ENCODE measurements at regions not wholly inside any gene's neighbourhood (a gene's known extent, or its start where the extent isn't known, plus 50 kb on each side); places are given as distances from the start of the nearest gene placed in this dataset.

- no peak for TF ChIP-seq CTCF (IDR thresholded peaks at IDR 0.05)
- Histone ChIP-seq H3K4me3 (no peak overlapping the region), H3K36me3 (no peaks in the 10 kb centered on the region), H3K27me3 (no peaks in the 10 kb centered on the region), H3K27ac (no peak overlapping the region), H3K4me1 (peaks cover 0 to 13% (median 0%) of the 10 kb centered on the region in 4 donors), H3K9me3 (peaks cover 0 to 10% (median 7%) of the 10 kb centered on the region in 3 donors)
- DNase-seq = no peak
- intact Hi-C loops (cut with DNase I; ENCODE audit: low total_unique reads) = no loop called here
Observed at GRCh38 chr4:149136951-149137620, 678.6 kb downstream of the IQCM start.

- Histone ChIP-seq H3K27ac (no peak overlapping the region), H3K36me3 (no peaks in the 10 kb centered on the region), H3K27me3 (no peaks in the 10 kb centered on the region), H3K9me3 (peaks cover 0 to 10% (median 7%) of the 10 kb centered on the region in 3 donors), H3K4me1 (peaks cover 0 to 13% (median 0%) of the 10 kb centered on the region in 4 donors), H3K4me3 (no peak overlapping the region)
- DNase-seq = no peak
- no peak for TF ChIP-seq CTCF (IDR thresholded peaks at IDR 0.05)
- intact Hi-C loops (cut with DNase I; ENCODE audit: low total_unique reads) = no loop called here
Observed at GRCh38 chr4:149135062-149135461, 680.6 kb downstream of the IQCM start.

GRCh38 chr4:149121023-149121404, 678.8 kb upstream of the NR3C2 start:
- Histone ChIP-seq H3K4me1 (peaks cover 0 to 3% (median 0%) of the 10 kb centered on the region in 4 donors), H3K4me3 (no peak overlapping the region), H3K27me3 (no peaks in the 10 kb centered on the region)

GRCh38 chr4:149120331-149121022, 678.3 kb upstream of the NR3C2 start:
- Histone ChIP-seq H3K36me3 (no peaks in the 10 kb centered on the region), H3K27me3 (no peaks in the 10 kb centered on the region), H3K9me3 (no peaks in the 10 kb centered on the region), H3K4me3 (no peak overlapping the region), H3K27ac (no peak overlapping the region), H3K4me1 (peaks cover 0 to 3% (median 0%) of the 10 kb centered on the region in 4 donors)
- DNase-seq = no peak
- intact Hi-C loops (cut with DNase I; ENCODE audit: low total_unique reads) = no loop called here
- TF ChIP-seq CTCF (IDR thresholded peaks at IDR 0.05) = no peak

More at GRCh38 chr4:149121023-149121404, 678.8 kb upstream of the NR3C2 start:
- Histone ChIP-seq H3K27ac (no peak overlapping the region), H3K36me3 (no peaks in the 10 kb centered on the region), H3K9me3 (no peaks in the 10 kb centered on the region)
- intact Hi-C loops (cut with DNase I; ENCODE audit: low total_unique reads) = no loop called here
- no peak for DNase-seq
- TF ChIP-seq CTCF (IDR thresholded peaks at IDR 0.05) = no peak

GRCh38 chr4:149116806-149117205, 674.6 kb upstream of the NR3C2 start:
- Histone ChIP-seq H3K9me3 (no peaks in the 10 kb centered on the region), H3K27ac (no peak overlapping the region), H3K4me1 (peaks cover 0 to 3% (median 0%) of the 10 kb centered on the region in 4 donors), H3K4me3 (no peak overlapping the region), H3K27me3 (no peaks in the 10 kb centered on the region), H3K36me3 (no peaks in the 10 kb centered on the region)
- TF ChIP-seq CTCF (IDR thresholded peaks at IDR 0.05) = no peak
- intact Hi-C loops (cut with DNase I; ENCODE audit: low total_unique reads) = no loop called here
- no peak for DNase-seq

Data from tibial artery (tissue), 4 donors.